DMS79 treated with DMSO at 0.1 percent for 48 hours (cell line): ENCODE measurements at regions not wholly inside any gene's neighbourhood (a gene's known extent, or its start where the extent isn't known, plus 50 kb on each side); places are given as distances from the start of the nearest gene placed in this dataset.
"Not testable (repeated sequence)": the region's sequence is repeated elsewhere in the genome, so short reads cannot be mapped to it uniquely, and the experiment has no call there.

ENCODE experiments used
- DNase-seq: peaks from one replicate; lab custom pipeline; 2025; lab: John Stamatoyannopoulos, UW

- no peak for DNase-seq
These were observed 445.6 kb downstream of the ACTL7B start for GRCh38 chr9:108410161-108410560.

- no peak for DNase-seq
These were observed 455.5 kb downstream of the ACTL7B start for GRCh38 chr9:108400297-108400696.

- DNase-seq, result no peak
These were observed 455.9 kb downstream of the ACTL7B start for GRCh38 chr9:108399851-108400250.

- no peak for DNase-seq
These were observed 458.5 kb downstream of the ACTL7B start for GRCh38 chr9:108397286-108397685.

- no peak for DNase-seq
These were observed 459.2 kb downstream of the ACTL7B start for GRCh38 chr9:108396611-108397010.

GRCh38 chr9:108396193-108396592 lies 459.6 kb downstream of the ACTL7B start:
- DNase-seq, result no peak

- no peak for DNase-seq
These were observed 460.4 kb downstream of the ACTL7B start for GRCh38 chr9:108395421-108395820.

DNA sequence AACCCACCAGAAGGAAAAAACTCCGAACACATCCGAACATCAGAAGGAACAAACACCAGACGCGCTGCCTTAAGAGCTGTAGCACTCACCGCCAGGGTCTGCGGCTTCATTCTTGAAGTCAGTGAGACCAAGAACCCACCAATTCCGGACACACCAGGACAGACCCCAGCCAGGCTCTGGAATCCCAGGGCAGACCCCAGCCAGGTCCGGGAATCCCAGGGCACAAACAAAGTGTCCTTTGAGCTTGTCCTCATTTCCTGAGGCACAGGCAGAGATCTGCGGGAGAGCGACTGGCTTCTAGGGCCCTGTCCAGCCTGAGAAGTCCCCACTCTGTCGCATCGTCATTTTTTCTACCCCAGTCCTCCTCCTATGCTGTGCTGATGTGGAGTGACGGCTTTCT lies 461.1 kb downstream of the ACTL7B start:
- no peak for DNase-seq

- DNase-seq, result not testable (repeated sequence)
These were observed 462.2 kb downstream of the ACTL7B start for GRCh38 chr9:108393481-108394001.

- DNase-seq, result no peak
These were observed 462.9 kb downstream of the ACTL7B start for GRCh38 chr9:108392877-108393276.

- DNase-seq, result no peak
These were observed 466.7 kb downstream of the ACTL7B start for GRCh38 chr9:108389056-108389455.

DNA sequence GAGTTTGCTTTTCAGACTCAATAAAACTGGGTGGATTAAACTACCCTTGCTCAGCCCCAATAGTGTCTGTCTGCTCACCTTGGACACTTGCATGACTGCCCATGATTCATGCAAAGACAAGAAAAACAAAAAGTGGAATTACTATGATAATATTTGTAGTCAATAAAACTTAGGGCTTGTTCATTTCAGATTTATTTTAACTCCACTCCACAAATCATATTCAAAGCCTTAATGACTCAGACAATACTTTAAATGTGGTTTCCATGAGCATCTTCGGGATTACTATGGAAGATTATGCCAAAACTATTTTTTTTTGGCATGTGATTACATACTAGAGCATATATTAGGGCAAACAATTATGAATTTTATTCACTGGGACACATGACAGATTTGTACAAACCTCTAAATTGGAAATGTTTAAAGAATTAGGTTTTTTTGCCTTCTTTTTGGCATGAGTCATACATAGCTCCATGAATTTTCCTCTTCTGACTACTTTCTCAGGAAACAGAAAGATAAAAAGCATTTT lies 468.9 kb downstream of the ACTL7B start:
- no peak for DNase-seq

DNA sequence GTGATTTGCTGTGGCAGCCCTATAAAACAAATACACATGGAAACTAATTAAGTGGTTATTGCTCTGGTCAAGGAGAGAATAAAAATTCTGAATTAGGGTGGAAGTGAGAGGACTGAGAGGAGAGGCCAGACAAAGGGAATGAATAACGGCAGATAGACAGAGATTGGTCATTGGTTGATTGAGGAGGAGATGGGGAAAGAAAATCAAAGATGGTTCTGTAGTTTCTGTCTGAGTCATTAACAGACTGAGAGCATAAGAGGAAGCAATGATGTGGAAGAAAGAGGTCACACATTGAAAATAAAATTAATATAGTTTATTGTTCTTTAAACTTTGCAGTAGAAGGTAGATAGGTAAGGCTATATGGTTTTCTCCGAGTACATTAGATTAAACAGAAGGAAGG lies 469.8 kb downstream of the ACTL7B start:
- DNase-seq, result no peak

- no peak for DNase-seq
These were observed 472.0 kb downstream of the ACTL7B start for GRCh38 chr9:108383796-108384195.

DNA sequence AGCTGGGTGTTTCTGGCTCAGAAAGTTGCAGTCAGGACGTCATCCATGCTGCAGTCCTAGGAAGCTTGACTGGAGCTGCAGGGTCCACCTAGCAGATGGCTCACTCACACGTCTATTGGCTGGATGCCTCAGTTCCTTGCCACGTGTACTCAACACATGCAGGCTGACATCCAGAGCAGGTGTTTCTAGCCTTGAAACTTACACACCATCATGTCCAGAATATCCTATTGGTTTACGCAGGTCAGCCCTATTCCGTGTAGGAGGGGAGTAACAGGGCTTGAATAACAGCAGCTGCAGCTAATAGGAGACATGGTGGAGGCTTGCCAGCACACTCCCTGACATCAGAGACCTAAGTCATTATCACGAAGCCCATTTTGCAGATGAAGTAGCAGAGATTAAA lies 473.5 kb downstream of the ACTL7B start:
- no peak for DNase-seq

GRCh38 chr9:108377881-108378280 lies 477.9 kb downstream of the ACTL7B start:
- DNase-seq, result no peak

- no peak for DNase-seq
These were observed 478.4 kb downstream of the ACTL7B start for GRCh38 chr9:108377382-108377781.

GRCh38 chr9:108376140-108376539 lies 479.6 kb downstream of the ACTL7B start:
- DNase-seq, result no peak

GRCh38 chr9:108374626-108375025 lies 481.2 kb downstream of the ACTL7B start:
- DNase-seq, result no peak

GRCh38 chr9:108367188-108367587 lies 488.6 kb downstream of the ACTL7B start:
- DNase-seq, result no peak

DNA sequence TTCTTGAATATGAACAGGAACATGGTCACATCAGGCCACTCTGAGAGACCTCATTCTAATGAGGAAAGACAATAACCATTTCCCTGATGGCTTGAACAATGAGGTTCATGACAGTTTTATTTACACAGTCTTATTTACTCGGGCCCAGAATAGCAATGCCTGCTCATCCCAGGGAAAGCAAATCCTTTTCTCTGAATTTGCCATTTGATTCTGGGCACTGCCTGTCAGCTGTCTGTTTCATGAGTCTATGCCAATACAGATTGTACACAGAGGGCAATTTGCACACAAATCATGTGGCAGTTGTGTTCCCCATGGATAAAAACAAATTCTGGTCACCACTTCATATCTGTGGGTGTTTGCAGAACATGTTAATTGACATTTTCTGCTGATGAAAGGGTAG lies 492.5 kb downstream of the ACTL7B start:
- no peak for DNase-seq

- no peak for DNase-seq
These were observed 495.5 kb downstream of the ACTL7B start for GRCh38 chr9:108360304-108360703.

DNA sequence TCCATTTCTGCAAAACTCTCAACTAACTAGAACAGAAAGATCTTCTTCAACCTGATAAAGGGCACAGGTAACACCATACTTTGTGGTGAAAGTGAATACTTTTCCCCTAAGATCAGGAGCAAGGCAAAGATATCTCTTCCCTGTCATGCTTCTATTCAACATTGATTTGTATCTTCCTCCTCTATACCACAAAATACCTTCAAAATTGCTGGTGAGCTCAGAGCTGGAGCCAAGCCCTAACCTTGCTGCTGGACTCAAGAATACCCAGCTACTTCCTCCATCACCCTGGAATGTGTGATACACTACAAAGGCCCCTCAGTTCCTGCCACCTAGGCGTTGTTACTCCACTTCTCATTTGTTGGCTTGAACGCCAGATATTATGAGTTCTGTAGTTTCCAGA lies 499.0 kb downstream of the ACTL7B start:
- no peak for DNase-seq

DNA sequence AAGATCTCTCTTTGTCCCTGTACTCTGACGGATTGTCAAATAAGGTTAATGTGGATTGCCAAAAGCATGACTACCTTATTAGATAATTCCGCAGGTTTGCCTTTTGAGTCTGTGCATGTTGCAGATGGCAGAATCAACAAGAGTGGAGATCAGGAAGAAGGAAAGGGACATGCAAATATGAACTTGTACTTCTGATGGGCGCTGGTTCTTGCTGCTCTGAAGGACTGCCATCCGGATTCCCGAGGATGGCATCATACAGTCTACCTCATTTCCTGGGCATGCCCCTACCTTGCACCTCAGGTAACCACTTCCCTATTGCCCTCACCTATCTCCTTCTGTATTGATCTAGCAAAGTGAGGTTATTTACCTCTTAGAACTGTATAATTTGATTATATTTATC lies 504.2 kb downstream of the ACTL7B start:
- no peak for DNase-seq
